ENCODE measurements at regions not wholly inside any gene's neighbourhood (a gene's known extent, or its start where the extent isn't known, plus 50 kb on each side); places are given as distances from the start of the nearest gene placed in this dataset.

- no peak overlapping the region for H3K4me3 ChIP-seq (ENCODE audit: low read depth, low read length)
- no peak for TF ChIP-seq CTCF (IDR thresholded peaks at IDR 0.05; ENCODE audit: insufficient read depth, low read depth, low read length)
- no peak for DNase-seq (ENCODE audit: low read depth)
These were observed 141.2 kb downstream of the PRDM9 start for GRCh38 chr5:23648656-23649055.

DNA sequence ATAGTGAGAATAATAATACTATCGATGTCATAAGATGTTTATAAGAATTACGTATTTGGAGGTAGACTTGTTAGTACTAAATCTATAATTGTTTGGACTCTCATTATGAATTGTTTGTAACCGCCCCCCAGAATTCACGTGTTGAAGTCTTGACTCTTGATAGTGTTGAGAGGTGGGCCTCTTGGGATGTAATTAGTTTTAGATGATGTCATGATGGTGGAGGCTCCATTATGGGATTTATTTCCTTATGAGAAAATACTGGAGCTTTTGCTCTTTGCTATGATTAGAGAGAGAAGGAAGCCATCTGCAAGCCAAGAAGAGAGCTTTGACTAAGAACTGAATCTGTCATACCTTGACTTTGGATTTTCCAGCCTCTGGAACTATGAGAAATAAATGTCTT is 142.2 kb downstream of the PRDM9 start:
- TF ChIP-seq CTCF (IDR thresholded peaks at IDR 0.05; ENCODE audit: insufficient read depth, low read depth, low read length) = no peak
- no peak overlapping the region for H3K4me3 ChIP-seq (ENCODE audit: low read depth, low read length)
- no peak for DNase-seq (ENCODE audit: low read depth)

DNA sequence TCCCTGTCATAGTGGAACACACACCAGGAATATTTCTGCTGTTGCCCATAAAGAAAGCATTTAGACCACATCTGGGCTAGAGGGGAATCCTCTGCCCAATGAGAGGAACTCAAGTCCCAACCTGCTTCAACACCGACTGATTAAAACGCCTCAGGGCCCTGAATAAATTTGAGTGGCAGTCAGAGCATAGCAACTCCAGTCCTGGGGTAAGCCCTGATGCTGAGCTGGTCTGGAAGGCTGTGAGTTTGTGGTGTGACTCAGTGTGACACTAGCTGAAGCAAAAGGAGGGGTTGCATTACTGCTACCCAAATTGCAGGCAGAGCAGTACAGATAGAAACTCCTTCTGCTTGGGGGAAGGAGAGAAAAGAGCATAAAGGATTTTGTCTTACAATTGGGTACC is 148.3 kb downstream of the PRDM9 start:
- no peak for TF ChIP-seq CTCF (IDR thresholded peaks at IDR 0.05; ENCODE audit: insufficient read depth, low read depth, low read length)
- no peak for DNase-seq (ENCODE audit: low read depth)
- H3K4me3 ChIP-seq (ENCODE audit: low read depth, low read length) = no peak overlapping the region

DNA sequence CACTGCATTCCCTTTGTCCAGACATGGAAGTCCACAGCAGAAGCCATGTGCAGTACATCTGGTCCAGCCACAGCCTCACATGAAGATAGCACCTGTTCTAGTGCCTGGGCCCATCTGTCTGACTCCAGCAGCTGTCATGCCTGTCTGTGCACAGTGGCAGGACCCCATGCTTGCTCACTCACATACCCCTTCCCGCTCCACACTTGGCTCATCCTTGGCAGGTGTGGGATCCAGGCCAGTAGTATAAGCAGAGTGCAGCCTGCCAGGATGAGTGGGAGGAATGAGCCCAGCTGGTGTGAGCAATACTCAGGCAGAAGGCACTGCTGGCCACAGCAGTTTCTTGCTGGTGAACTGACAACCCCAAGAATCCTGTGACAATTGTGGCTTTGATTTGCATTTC is 168.0 kb downstream of the PRDM9 start:
- no peak for TF ChIP-seq CTCF (IDR thresholded peaks at IDR 0.05; ENCODE audit: insufficient read depth, low read depth, low read length)
- no peak for DNase-seq (ENCODE audit: low read depth)
- no peak overlapping the region for H3K4me3 ChIP-seq (ENCODE audit: low read depth, low read length)

DNA sequence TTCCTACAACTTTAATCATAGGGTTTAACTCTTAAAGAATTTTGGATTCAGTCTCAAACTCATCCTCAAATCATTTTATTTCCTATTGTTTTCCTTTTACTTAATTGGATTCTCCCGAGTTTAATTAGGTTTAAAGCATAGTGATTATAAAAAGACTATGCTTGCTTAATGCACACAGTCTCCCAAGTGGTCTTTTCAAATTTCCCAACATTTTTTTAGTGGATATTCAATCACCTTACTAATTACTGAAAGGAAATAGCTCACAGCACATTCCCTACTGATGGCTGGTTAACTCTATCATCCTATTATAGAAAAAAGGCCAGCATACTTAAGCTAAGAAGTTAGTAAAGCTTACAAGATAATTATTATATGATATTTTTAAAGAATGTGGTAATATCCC is 170.6 kb downstream of the PRDM9 start:
- TF ChIP-seq CTCF (IDR thresholded peaks at IDR 0.05; ENCODE audit: insufficient read depth, low read depth, low read length) = no peak
- DNase-seq (ENCODE audit: low read depth) = no peak
- H3K4me3 ChIP-seq (ENCODE audit: low read depth, low read length) = no peak overlapping the region

DNA sequence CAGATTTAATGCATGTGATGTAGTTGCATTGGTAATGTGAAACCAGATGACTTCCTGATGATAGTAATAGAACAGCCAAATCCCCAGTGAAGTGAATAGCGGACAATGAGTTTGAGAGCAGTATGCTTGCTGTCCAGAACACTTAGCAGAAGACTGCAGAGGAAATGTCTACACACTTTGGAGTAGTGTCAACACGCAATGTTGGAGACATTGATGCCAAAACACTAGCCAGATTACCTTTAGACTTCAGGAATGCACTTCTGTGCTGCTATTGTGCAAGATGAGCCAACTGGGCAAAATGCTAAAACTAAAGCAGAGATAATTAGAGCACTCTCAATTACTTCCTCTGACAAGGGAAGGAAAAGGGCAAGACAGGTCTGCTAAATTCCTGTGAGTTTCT is 176.7 kb downstream of the PRDM9 start:
- no peak for TF ChIP-seq CTCF (IDR thresholded peaks at IDR 0.05; ENCODE audit: insufficient read depth, low read depth, low read length)
- DNase-seq (ENCODE audit: low read depth) = no peak
- no peak overlapping the region for H3K4me3 ChIP-seq (ENCODE audit: low read depth, low read length)

Data from fibroblast of villous mesenchyme (primary cell).